HepG2 (cell line): ENCODE measurements at regions not wholly inside any gene's neighbourhood (a gene's known extent, or its start where the extent isn't known, plus 50 kb on each side); places are given as distances from the start of the nearest gene placed in this dataset.

Source experiments
- ATAC-seq: fragments of 200-7000 bp; cut with Tn5 transposase; 3 replicates; pipeline ENCODE4 v1.9.1; 2020; ENCODE audit warnings: mild to moderate bottlenecking, moderate library complexity
- BruUV-seq: library from RNA; stranded (reverse); fragments of 400-500 nt; replicated peaks from 2 replicates; lab custom pipeline; 2021; lab: Mats Ljungman, UMichigan
- CTCF ChIA-PET: fragments of 300-600 bp; formaldehyde crosslinking; extraction: SDS; loops from one replicate; lab custom pipeline; 2021; ENCODE audit warnings: low total read pairs, inconsistent platforms, low intra/inter-chr PET ratio; lab: Yijun Ruan, JAX
- POLR2A ChIA-PET: fragments of 350-600 bp; sonication (Branson Sonifier 250); formaldehyde crosslinking; loops from one replicate; lab custom pipeline; 2020; ENCODE audit warnings: antibody characterized with exemption, inconsistent platforms; lab: Yijun Ruan, JAX
- DNase-seq: peaks from one replicate; pipeline ENCODE4 v3.0.0-alpha.2; 2015; ENCODE audit warnings: low spot score
- FAIRE-seq: peaks from 3 replicates; lab custom pipeline; 2011; peaks lifted over from hg19 to GRCh38; lab: Jason Lieb, UNC
- H2AFZ ChIP-seq: one replicate; pipeline ENCODE4 v1.6.1; 2011; ENCODE audit warnings: low read length, inconsistent platforms
- H3K27ac ChIP-seq: fragments of 300-600 bp; 3 replicates; pipeline ENCODE4 v1.8.0; 2011; ENCODE audit warnings: mixed run types, mild to moderate bottlenecking, mixed read lengths, low read length, inconsistent platforms; ENCODE audit not compliant: insufficient read depth; ENCODE audit errors: extremely low read length
- H3K27me3 ChIP-seq, 2 experiments: fragments of 200-600 bp in 1 of 2; 2 replicates in 1 of 2; 3 replicates in 1 of 2; pipeline versions ENCODE4 v1.6.0 to v1.8.0; 2011; ENCODE audit warnings: low read length in 2 of 2, mild to moderate bottlenecking in 2 of 2, moderate library complexity in 2 of 2, inconsistent platforms in 1 of 2; ENCODE audit not compliant: insufficient read depth in 2 of 2, control insufficient read depth in 1 of 2
- H3K36me3 ChIP-seq, 2 experiments: fragments of 200-600 bp in 1 of 2; replicated peaks in 1 of 2; 2 replicates in 1 of 2; 3 replicates in 1 of 2; pipeline versions ENCODE4 v1.5.1 to v1.8.0; 2011; ENCODE audit warnings: low read length in 2 of 2, inconsistent platforms in 1 of 2; ENCODE audit not compliant: insufficient read depth in 2 of 2, control insufficient read depth in 1 of 2
- H3K4me1 ChIP-seq: 2 replicates; pipeline ENCODE4 v1.5.1; 2012; ENCODE audit warnings: low read length, inconsistent platforms; ENCODE audit not compliant: insufficient read depth
- H3K4me2 ChIP-seq: 2 replicates; pipeline ENCODE4 v1.6.0; 2011; ENCODE audit warnings: low read depth, low read length, inconsistent platforms
- H3K4me3 ChIP-seq, 3 experiments: fragments of 200-600 bp in 1 of 3; sonication (generic), shearing (Covaris generic) in 1 of 3; replicated peaks in 1 of 3; 2 replicates each; pipeline ENCODE4 v1.5.1; 2011 to 2016; ENCODE audit warnings: low read length in 3 of 3, inconsistent platforms in 2 of 3, low read depth in 2 of 3, mild to moderate bottlenecking in 2 of 3, control low read depth in 1 of 3, mixed read lengths in 1 of 3; ENCODE audit not compliant: insufficient read depth in 1 of 3
- H3K79me2 ChIP-seq: one replicate; pipeline ENCODE4 v1.6.1; 2011; ENCODE audit warnings: low read length, inconsistent platforms; ENCODE audit not compliant: insufficient read depth
- H3K9ac ChIP-seq: 2 replicates; pipeline ENCODE4 v1.6.0; 2011; ENCODE audit warnings: mild to moderate bottlenecking, low read depth, low read length, inconsistent platforms; ENCODE audit not compliant: insufficient read depth
- H3K9me3 ChIP-seq: 2 replicates; pipeline ENCODE4 v1.5.1; 2012; ENCODE audit warnings: mild to moderate bottlenecking, low read length
- H4K20me1 ChIP-seq: 2 replicates; pipeline ENCODE4 v1.6.0; 2011; ENCODE audit warnings: inconsistent platforms, mild to moderate bottlenecking, low read length, moderate library complexity; ENCODE audit not compliant: insufficient read depth
- ATF6 ChIP-seq: sonication (generic); formaldehyde crosslinking; conservative IDR thresholded peaks from 2 replicates; pipeline ENCODE4 v1.4.0; 2020; ENCODE audit warnings: missing genetic modification reagents
- BHLHE40 ChIP-seq: IDR thresholded peaks from 2 replicates; pipeline ENCODE4 v1.6.1; 2011; ENCODE audit warnings: low read length, improper control_type of control experiment
- KDM6A ChIP-seq: IDR thresholded peaks from 2 replicates; pipeline ENCODE4 v1.6.1; 2016; ENCODE audit warnings: low read depth
- MZF1 ChIP-seq: sonication (generic); formaldehyde crosslinking; IDR thresholded peaks from 2 replicates; pipeline ENCODE4 v1.8.1; 2023; ENCODE audit warnings: mild to moderate bottlenecking, missing genetic modification reagents, borderline replicate concordance
- NR2F1 ChIP-seq, 2 experiments: fragments of 450-650 bp in 1 of 2; formaldehyde crosslinking in 1 of 2; IDR thresholded peaks; 2 replicates each; pipeline versions ENCODE4 v1.5.0 to v1.6.1; 2016 to 2020; ENCODE audit warnings: mild to moderate bottlenecking in 1 of 2, missing compliant biosample characterization in 1 of 2, missing genetic modification reagents in 1 of 2, moderate library complexity in 1 of 2
- POGZ ChIP-seq: sonication (generic); formaldehyde crosslinking; IDR thresholded peaks from 2 replicates; pipeline ENCODE4 v1.4.0; 2020; ENCODE audit warnings: mild to moderate bottlenecking, missing genetic modification reagents
- PTBP1 ChIP-seq: fragments of 200-400 bp; formaldehyde crosslinking; IDR thresholded peaks from 2 replicates; pipeline ENCODE4 v1.6.1; 2018; ENCODE audit warnings: low read length, low read depth; ENCODE audit not compliant: poor library complexity, severe bottlenecking
- SKIL ChIP-seq: sonication (generic); formaldehyde crosslinking; IDR thresholded peaks from 2 replicates; pipeline ENCODE4 v1.8.0; 2022; ENCODE audit warnings: missing genetic modification reagents, mild to moderate bottlenecking, moderate library complexity, borderline replicate concordance
- ZEB1 ChIP-seq: IDR thresholded peaks from 2 replicates; pipeline ENCODE4 v1.6.1; 2012; ENCODE audit warnings: mild to moderate bottlenecking, low read depth, inconsistent platforms; ENCODE audit not compliant: insufficient replicate concordance
- ZNF12 ChIP-seq: sonication (generic); formaldehyde crosslinking; IDR thresholded peaks from 2 replicates; pipeline ENCODE4 v1.5.0; 2020; ENCODE audit warnings: missing genetic modification reagents
- ZNF556 ChIP-seq: sonication (generic); formaldehyde crosslinking; IDR thresholded peaks from 2 replicates; pipeline ENCODE4 v1.4.0; 2020; ENCODE audit warnings: mild to moderate bottlenecking, missing genetic modification reagents, borderline replicate concordance
- ZNF660 ChIP-seq: sonication (generic); formaldehyde crosslinking; IDR thresholded peaks from 2 replicates; pipeline ENCODE4 v1.5.1; 2020; ENCODE audit warnings: mild to moderate bottlenecking, low read depth, missing genetic modification reagents, borderline replicate concordance
- ZNF674 ChIP-seq: sonication (generic); formaldehyde crosslinking; IDR thresholded peaks from 2 replicates; pipeline ENCODE4 v1.5.0; 2020; ENCODE audit warnings: low read depth, mild to moderate bottlenecking, missing genetic modification reagents
- ZNF816 ChIP-seq: sonication (generic); formaldehyde crosslinking; IDR thresholded peaks from 2 replicates; pipeline ENCODE4 v1.8.0; 2022; ENCODE audit warnings: missing genetic modification reagents, mild to moderate bottlenecking, borderline replicate concordance
- WGBS: methylation state at CpG from one replicate; pipeline ENCODE4 v1.1.6; 2017; ENCODE audit warnings: low lambda C conversion rate; 5-methylcytosine and 5-hydroxymethylcytosine counted together
- in situ Hi-C: cut with HindIII; loops from 2 replicates; pipeline ENCODE4 v1.10.0; 2017; ENCODE audit warnings: low pct_unique_long_range_greater_than_20kb; ENCODE audit not compliant: extremely low pct_ligation_motif_present
- intact Hi-C: fragments of 100-400 bp; cut with micrococcal nuclease; formaldehyde crosslinking; loops from one replicate; pipeline ENCODE4 v1.10.0; 2022; ENCODE audit not compliant: unreplicated experiment
- TF ChIP-seq, protein P1 (sequence below): sonication (generic); formaldehyde crosslinking; IDR thresholded peaks from 2 replicates; pipeline ENCODE4 v1.4.0; 2020; ENCODE audit warnings: missing genetic modification reagents, borderline replicate concordance

GRCh38 chr19:28964500-28964899 is 248.5 kb downstream of the UQCRFS1 start:
- no peak for FAIRE-seq

More at GRCh38 chr19:28964500-28964899, 248.5 kb downstream of the UQCRFS1 start:
- CTCF ChIA-PET, result no interaction called here
- no peak overlapping the region for H3K4me2 ChIP-seq
- no peak overlapping the region for H3K4me3 ChIP-seq
- no peaks in the 10 kb centered on the region for H4K20me1 ChIP-seq
- POLR2A ChIA-PET, result no interaction called here
- no peaks in the 10 kb centered on the region for H3K36me3 ChIP-seq
- no peaks in the 10 kb centered on the region for H3K4me1 ChIP-seq
- no peak overlapping the region for H2AFZ ChIP-seq
- ATAC-seq (no peak), DNase-seq (no peak)
- no peak overlapping the region for H3K9ac ChIP-seq
- no TSS peak for BruUV-seq
- WGBS, result 56% methylated on average over 2 of the region's 2 CpGs
- in situ Hi-C loops (no loop called here), intact Hi-C loops (no loop called here)
- no peaks in the 10 kb centered on the region; the same call in 1 of the 2 replicates for H3K9me3 ChIP-seq
- TF ChIP-seq KDM6A (CRISPR knock-in tag), result no peak
- no peak for TF ChIP-seq NR2F1 (CRISPR knock-in tag; IDR thresholded peaks at IDR 0.05)
- TF ChIP-seq BHLHE40, result no peak
- no peak for TF ChIP-seq ZEB1
- no peak for TF ChIP-seq ZNF816
- TF ChIP-seq PTBP1, result no peak
- no peak for TF ChIP-seq ZNF660
- no peak for TF ChIP-seq MZF1 (CRISPR knock-in tag)
- no peak for TF ChIP-seq POGZ
- no peak for TF ChIP-seq ZNF674
- no peak for TF ChIP-seq ZNF556 (CRISPR knock-in tag)
- TF ChIP-seq SKIL (CRISPR knock-in tag), result no peak
- TF ChIP-seq ATF6 (CRISPR knock-in tag), result no peak
- TF ChIP-seq ZNF12 (CRISPR knock-in tag), result no peak
- TF ChIP-seq, protein P1, sequence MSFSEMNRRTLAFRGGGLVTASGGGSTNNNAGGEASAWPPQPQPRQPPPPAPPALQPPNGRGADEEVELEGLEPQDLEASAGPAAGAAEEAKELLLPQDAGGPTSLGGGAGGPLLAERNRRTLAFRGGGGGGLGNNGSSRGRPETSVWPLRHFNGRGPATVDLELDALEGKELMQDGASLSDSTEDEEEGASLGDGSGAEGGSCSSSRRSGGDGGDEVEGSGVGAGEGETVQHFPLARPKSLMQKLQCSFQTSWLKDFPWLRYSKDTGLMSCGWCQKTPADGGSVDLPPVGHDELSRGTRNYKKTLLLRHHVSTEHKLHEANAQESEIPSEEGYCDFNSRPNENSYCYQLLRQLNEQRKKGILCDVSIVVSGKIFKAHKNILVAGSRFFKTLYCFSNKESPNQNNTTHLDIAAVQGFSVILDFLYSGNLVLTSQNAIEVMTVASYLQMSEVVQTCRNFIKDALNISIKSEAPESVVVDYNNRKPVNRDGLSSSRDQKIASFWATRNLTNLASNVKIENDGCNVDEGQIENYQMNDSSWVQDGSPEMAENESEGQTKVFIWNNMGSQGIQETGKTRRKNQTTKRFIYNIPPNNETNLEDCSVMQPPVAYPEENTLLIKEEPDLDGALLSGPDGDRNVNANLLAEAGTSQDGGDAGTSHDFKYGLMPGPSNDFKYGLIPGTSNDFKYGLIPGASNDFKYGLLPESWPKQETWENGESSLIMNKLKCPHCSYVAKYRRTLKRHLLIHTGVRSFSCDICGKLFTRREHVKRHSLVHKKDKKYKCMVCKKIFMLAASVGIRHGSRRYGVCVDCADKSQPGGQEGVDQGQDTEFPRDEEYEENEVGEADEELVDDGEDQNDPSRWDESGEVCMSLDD (CRISPR knock-in tag), result no peak
- H3K27me3 ChIP-seq, result no peaks in the 10 kb centered on the region
- no peaks in the 10 kb centered on the region for H3K79me2 ChIP-seq
- no peak overlapping the region for H3K27ac ChIP-seq
